H1 (cell line): ENCODE measurements at regions not wholly inside any gene's neighbourhood (a gene's known extent, or its start where the extent isn't known, plus 50 kb on each side); places are given as distances from the start of the nearest gene placed in this dataset.

ENCODE experiments used
- CREB1 ChIP-seq: IDR thresholded peaks from 2 replicates; pipeline ENCODE4 v1.6.1; 2012; ENCODE audit warnings: inconsistent platforms
- CTCF ChIP-seq, 3 experiments: IDR thresholded peaks; 1 replicate in 2 of 3; 2 replicates in 1 of 3; pipeline versions ENCODE4 v1.5.1 to v1.6.1; 2011; ENCODE audit warnings: low read length in 3 of 3, mild to moderate bottlenecking in 3 of 3, inconsistent platforms in 2 of 3, low read depth in 1 of 3, moderate library complexity in 1 of 3; ENCODE audit not compliant: insufficient read depth in 1 of 3; ENCODE audit errors: control extremely low read depth in 1 of 3
- EZH2 ChIP-seq: fragments of 200-600 bp; sonication (generic); IDR thresholded peaks from 2 replicates; pipeline ENCODE4 v1.7.1; 2012; ENCODE audit warnings: low read depth, mild to moderate bottlenecking, moderate library complexity, low read length, inconsistent platforms; ENCODE audit not compliant: severe bottlenecking
- POLR2A ChIP-seq, 2 experiments: IDR thresholded peaks; 1 replicate in 1 of 2; 2 replicates in 1 of 2; pipeline ENCODE4 v1.6.1; 2011; ENCODE audit warnings: low read depth in 2 of 2, low read length in 2 of 2, mild to moderate bottlenecking in 2 of 2; ENCODE audit errors: control extremely low read depth in 1 of 2
- RAD21 ChIP-seq, 2 experiments: IDR thresholded peaks in 1 of 2; conservative IDR thresholded peaks in 1 of 2; 2 replicates each; pipeline ENCODE4 v1.6.1; 2011; ENCODE audit warnings: low read depth in 2 of 2, low read length in 2 of 2, improper control_type of control experiment in 1 of 2, inconsistent platforms in 1 of 2, mild to moderate bottlenecking in 1 of 2, moderate library complexity in 1 of 2
- TBP ChIP-seq: IDR thresholded peaks from 2 replicates; pipeline ENCODE4 v1.6.1; 2011; ENCODE audit warnings: low read depth, low read length, improper control_type of control experiment
- USF2 ChIP-seq: IDR thresholded peaks from 2 replicates; pipeline ENCODE4 v1.6.1; 2011; ENCODE audit warnings: low read length, improper control_type of control experiment

- no peak for TF ChIP-seq RAD21 (IDR thresholded peaks at IDR 0.05 in 1 of 2, conservative IDR thresholded peaks at IDR 0.05 in 1 of 2; ENCODE audit: low read depth in 2 of 2, low read length in 2 of 2)
- TF ChIP-seq CREB1 = no peak
- TF ChIP-seq POLR2A (IDR thresholded peaks at IDR 0.05; ENCODE audit: control extremely low read depth in 1 of 2, low read depth in 2 of 2, low read length in 2 of 2) = no peak
- TF ChIP-seq EZH2 = no peak
- no peak for TF ChIP-seq CTCF (IDR thresholded peaks at IDR 0.05; ENCODE audit: control extremely low read depth in 1 of 3, insufficient read depth in 1 of 3, low read depth in 1 of 3, low read length in 3 of 3)
- TF ChIP-seq TBP = no peak
- no peak for TF ChIP-seq USF2
Measured at GRCh38 chrX:4181782-4182407, 468.4 kb upstream of the PRKX start.
